Right lobe of liver (tissue), 4 donors: ENCODE measurements at regions not wholly inside any gene's neighbourhood (a gene's known extent, or its start where the extent isn't known, plus 50 kb on each side); places are given as distances from the start of the nearest gene placed in this dataset.
"Not testable (repeated sequence)": the region's sequence is repeated elsewhere in the genome, so short reads cannot be mapped to it uniquely, and the experiment has no call there.

Source experiments
- CTCF ChIP-seq, 4 donors: fragments of 200-600 bp in 3 of 4; fragments of 450-650 bp in 1 of 4; IDR thresholded peaks; one replicate each; pipeline versions ENCODE4 v1.5.1 to v1.8.0; 2016 to 2022; ENCODE audit warnings: antibody characterized with exemption in 4 of 4, mild to moderate bottlenecking in 2 of 4
- POLR2A ChIP-seq: fragments of 450-650 bp; IDR thresholded peaks from one replicate; pipeline ENCODE4 v1.6.1; 2017; ENCODE audit warnings: antibody characterized with exemption, mild to moderate bottlenecking
- donor health status: DM: no; HTN: no; CAD: no.
- donor health status: DM: no; HTN: no; CAD: no.
- donor health status: DM: no; HTN: yes; CAD: no.

DNA sequence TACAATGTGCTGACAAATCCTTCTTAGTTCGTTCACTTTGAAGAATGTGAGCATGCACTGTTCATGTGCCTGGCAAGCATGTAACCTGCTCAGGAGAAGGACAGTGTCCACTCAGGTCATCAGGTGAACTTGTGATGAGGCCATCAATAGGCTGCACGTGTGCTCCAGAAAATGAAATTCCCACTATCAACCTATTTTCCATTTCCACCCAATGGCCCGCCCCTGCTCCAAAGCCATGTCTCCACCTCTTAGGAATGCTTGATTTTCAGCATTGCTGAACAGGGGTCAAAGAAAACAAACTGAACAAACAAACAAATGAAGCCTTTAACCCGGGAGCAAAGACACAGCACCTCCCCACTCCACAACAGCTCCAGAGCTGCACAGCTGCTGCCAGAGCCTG is 563.2 kb downstream of the TUBA3C start:
- not testable (repeated sequence) for TF ChIP-seq CTCF (IDR thresholded peaks at IDR 0.05); POLR2A
